ENCODE measurements at regions not wholly inside any gene's neighbourhood (a gene's known extent, or its start where the extent isn't known, plus 50 kb on each side); places are given as distances from the start of the nearest gene placed in this dataset.

DNA sequence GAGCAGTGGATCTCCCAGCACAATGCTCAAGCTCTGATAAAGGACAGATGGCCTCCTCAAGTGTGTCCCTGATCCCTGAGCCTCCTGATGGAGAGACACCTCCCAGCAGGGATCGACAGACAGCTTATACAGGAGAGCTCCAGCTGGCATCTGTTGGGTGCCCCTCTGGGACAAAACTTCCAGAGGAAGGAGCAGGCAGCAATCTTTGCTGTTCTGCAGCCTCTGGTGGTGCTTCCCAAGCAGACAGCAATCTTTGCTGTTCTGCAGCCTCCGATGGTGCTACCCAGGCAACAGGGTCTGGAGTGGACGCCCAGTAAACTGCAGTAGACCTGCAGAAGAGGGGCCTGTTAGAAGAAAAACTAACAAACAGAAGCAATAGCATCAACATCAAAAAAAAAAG lies 349.3 kb upstream of the SPRY2 start:
- TF ChIP-seq POLR2AphosphoS5 (IDR thresholded peaks at IDR 0.05) (no peak), POLR2A (IDR thresholded peaks at IDR 0.05) (no peak), EP300 (IDR thresholded peaks at IDR 0.05) (no peak)
- TF ChIP-seq, protein P1, sequence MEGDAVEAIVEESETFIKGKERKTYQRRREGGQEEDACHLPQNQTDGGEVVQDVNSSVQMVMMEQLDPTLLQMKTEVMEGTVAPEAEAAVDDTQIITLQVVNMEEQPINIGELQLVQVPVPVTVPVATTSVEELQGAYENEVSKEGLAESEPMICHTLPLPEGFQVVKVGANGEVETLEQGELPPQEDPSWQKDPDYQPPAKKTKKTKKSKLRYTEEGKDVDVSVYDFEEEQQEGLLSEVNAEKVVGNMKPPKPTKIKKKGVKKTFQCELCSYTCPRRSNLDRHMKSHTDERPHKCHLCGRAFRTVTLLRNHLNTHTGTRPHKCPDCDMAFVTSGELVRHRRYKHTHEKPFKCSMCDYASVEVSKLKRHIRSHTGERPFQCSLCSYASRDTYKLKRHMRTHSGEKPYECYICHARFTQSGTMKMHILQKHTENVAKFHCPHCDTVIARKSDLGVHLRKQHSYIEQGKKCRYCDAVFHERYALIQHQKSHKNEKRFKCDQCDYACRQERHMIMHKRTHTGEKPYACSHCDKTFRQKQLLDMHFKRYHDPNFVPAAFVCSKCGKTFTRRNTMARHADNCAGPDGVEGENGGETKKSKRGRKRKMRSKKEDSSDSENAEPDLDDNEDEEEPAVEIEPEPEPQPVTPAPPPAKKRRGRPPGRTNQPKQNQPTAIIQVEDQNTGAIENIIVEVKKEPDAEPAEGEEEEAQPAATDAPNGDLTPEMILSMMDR (IDR thresholded peaks at IDR 0.05), result no peak
- H3K4me1 ChIP-seq, result no peaks in the 10 kb centered on the region
- H3K27ac ChIP-seq, result no peak overlapping the region
- no peaks in the 10 kb centered on the region for H3K36me3 ChIP-seq
- no peaks in the 10 kb centered on the region for H3K27me3 ChIP-seq
- H3K9me3 ChIP-seq, result peaks cover 0 to 6% (median 0%) of the 10 kb centered on the region in 3 donors
- H3K4me3 ChIP-seq, result no peak overlapping the region
- 60% methylated on average over 1 of the region's 3 CpGs; no CpG with 5 or more reads in 1 of the 2 donors for WGBS, 2 donors (ENCODE audit: low coverage in 1 of 2)
- no peak for ATAC-seq

DNA sequence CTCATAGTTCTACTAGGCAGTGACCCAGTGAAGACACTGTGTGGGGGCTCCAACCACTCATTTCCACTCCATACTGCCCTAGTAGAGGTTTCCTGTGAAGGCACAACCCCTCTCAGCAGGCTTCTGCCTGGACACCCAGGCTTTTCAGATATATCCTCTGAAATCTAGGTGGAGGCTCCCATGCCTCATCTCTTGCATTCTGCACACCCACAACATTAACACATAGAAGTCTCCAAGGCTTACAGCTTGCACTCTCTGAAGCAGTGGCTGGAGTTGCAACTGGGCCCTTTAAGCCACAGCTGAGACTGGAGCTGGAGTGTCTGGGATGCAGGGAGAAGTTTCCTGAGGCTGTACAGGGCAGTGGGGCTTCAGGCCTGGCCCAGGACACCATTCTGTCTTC lies 347.7 kb upstream of the SPRY2 start:
- Histone ChIP-seq H3K4me3 (no peak overlapping the region), H3K27ac (no peak overlapping the region), H3K27me3 (no peaks in the 10 kb centered on the region), H3K36me3 (no peaks in the 10 kb centered on the region), H3K9me3 (peaks cover 0 to 6% (median 0%) of the 10 kb centered on the region in 3 donors), H3K4me1 (no peaks in the 10 kb centered on the region)
- TF ChIP-seq, protein P1 (IDR thresholded peaks at IDR 0.05), result no peak
- no peak for TF ChIP-seq POLR2AphosphoS5 (IDR thresholded peaks at IDR 0.05)
- TF ChIP-seq POLR2A (IDR thresholded peaks at IDR 0.05), result no peak
- no peak for TF ChIP-seq EP300 (IDR thresholded peaks at IDR 0.05)
- no peak for ATAC-seq

GRCh38 chr13:80685942-80686341 lies 345.0 kb upstream of the SPRY2 start:
- no peak for ATAC-seq
- Histone ChIP-seq H3K4me1 (no peaks in the 10 kb centered on the region), H3K36me3 (no peaks in the 10 kb centered on the region), H3K9me3 (peaks cover 0 to 6% (median 0%) of the 10 kb centered on the region in 3 donors), H3K4me3 (no peak overlapping the region), H3K27ac (no peak overlapping the region), H3K27me3 (no peaks in the 10 kb centered on the region)
- TF ChIP-seq POLR2A (IDR thresholded peaks at IDR 0.05), result no peak
- TF ChIP-seq, protein P1 (IDR thresholded peaks at IDR 0.05), result no peak
- no peak for TF ChIP-seq POLR2AphosphoS5 (IDR thresholded peaks at IDR 0.05)
- TF ChIP-seq EP300 (IDR thresholded peaks at IDR 0.05), result no peak
- 67% methylated on average over 1 of the region's 1 CpG; no CpG with 5 or more reads in 1 of the 2 donors for WGBS, 2 donors (ENCODE audit: low coverage in 1 of 2)

GRCh38 chr13:80684217-80684991 lies 343.5 kb upstream of the SPRY2 start:
- H3K4me1 ChIP-seq, result no peaks in the 10 kb centered on the region
- no peak overlapping the region for H3K4me3 ChIP-seq
- 29 to 42% methylated on average over 2 of the region's 2 CpGs for WGBS, 2 donors (ENCODE audit: low coverage in 1 of 2)
- no peak overlapping the region for H3K27ac ChIP-seq
- no peak for ATAC-seq
- H3K9me3 ChIP-seq, result peaks cover 0 to under 1% (median 0%) of the 10 kb centered on the region in 3 donors
- no peaks in the 10 kb centered on the region for H3K36me3 ChIP-seq
- H3K27me3 ChIP-seq, result no peaks in the 10 kb centered on the region
- TF ChIP-seq, protein P1 (IDR thresholded peaks at IDR 0.05), result no peak
- TF ChIP-seq EP300 (IDR thresholded peaks at IDR 0.05) (no peak), POLR2AphosphoS5 (IDR thresholded peaks at IDR 0.05) (no peak), POLR2A (IDR thresholded peaks at IDR 0.05) (no peak)

DNA sequence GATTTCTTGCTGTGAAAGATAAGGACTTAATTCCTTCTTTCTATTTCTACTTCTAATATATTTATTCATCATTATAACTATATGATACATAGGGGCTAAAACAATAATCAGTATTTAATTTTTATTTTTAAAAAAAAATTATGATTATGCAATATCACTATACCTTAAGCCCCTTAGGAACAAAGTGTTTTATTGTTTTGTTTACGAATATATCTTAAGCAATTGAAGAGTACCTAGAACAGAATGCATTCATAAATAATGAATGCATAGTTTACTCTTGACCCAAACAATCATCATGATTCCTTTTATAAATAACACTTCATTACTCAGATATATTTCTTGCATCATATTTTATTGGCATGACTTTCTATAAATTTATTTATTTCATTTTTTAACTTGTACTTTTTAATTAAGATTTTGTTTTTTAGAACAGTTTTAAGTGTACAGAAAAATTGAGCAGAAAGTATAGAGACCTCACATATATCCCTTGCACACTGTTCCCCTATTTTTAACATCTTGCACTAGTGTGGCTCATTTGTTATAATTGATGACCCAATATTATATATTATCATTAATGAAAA lies 339.9 kb upstream of the SPRY2 start:
- H3K9me3 ChIP-seq, result peaks cover 0 to 16% (median 0%) of the 10 kb centered on the region in 3 donors
- no peaks in the 10 kb centered on the region for H3K27me3 ChIP-seq
- no peak for TF ChIP-seq POLR2AphosphoS5 (IDR thresholded peaks at IDR 0.05)
- no peak for TF ChIP-seq EP300 (IDR thresholded peaks at IDR 0.05)
- no peak for TF ChIP-seq POLR2A (IDR thresholded peaks at IDR 0.05)
- TF ChIP-seq, protein P1 (IDR thresholded peaks at IDR 0.05), result no peak
- ATAC-seq, result no peak
- H3K27ac ChIP-seq, result no peak overlapping the region
- H3K4me3 ChIP-seq, result no peak overlapping the region
- no peaks in the 10 kb centered on the region for H3K36me3 ChIP-seq
- 85 to 93% methylated on average over 1 of the region's 1 CpG for WGBS, 2 donors (ENCODE audit: low coverage in 1 of 2)
- H3K4me1 ChIP-seq, result no peaks in the 10 kb centered on the region

Data from gastroesophageal sphincter (tissue), 4 donors.